Endothelial cell of umbilical vein (primary cell): ENCODE measurements at regions not wholly inside any gene's neighbourhood (a gene's known extent, or its start where the extent isn't known, plus 50 kb on each side); places are given as distances from the start of the nearest gene placed in this dataset.

Source experiments
- EZH2 ChIP-seq: IDR thresholded peaks from 2 replicates; pipeline ENCODE4 v1.6.1; 2012; ENCODE audit warnings: borderline replicate concordance, low read depth, mild to moderate bottlenecking, moderate library complexity, low read length, inconsistent platforms; ENCODE audit not compliant: severe bottlenecking
- JUN ChIP-seq: IDR thresholded peaks from 2 replicates; pipeline ENCODE4 v1.6.1; 2011; ENCODE audit warnings: borderline replicate concordance, low read depth; ENCODE audit not compliant: insufficient read length, insufficient read depth
- TF ChIP-seq, protein P1 (sequence below), 2 donors: IDR thresholded peaks; 1 replicate in 1 of 2; 2 replicates in 1 of 2; pipeline ENCODE4 v1.5.1; 2011; ENCODE audit warnings: low read length in 2 of 2, mild to moderate bottlenecking in 2 of 2, moderate library complexity in 2 of 2, control low read depth in 1 of 2, inconsistent platforms in 1 of 2, low read depth in 1 of 2; ENCODE audit not compliant: insufficient read depth in 1 of 2; ENCODE audit errors: extremely low read depth in 1 of 2

DNA sequence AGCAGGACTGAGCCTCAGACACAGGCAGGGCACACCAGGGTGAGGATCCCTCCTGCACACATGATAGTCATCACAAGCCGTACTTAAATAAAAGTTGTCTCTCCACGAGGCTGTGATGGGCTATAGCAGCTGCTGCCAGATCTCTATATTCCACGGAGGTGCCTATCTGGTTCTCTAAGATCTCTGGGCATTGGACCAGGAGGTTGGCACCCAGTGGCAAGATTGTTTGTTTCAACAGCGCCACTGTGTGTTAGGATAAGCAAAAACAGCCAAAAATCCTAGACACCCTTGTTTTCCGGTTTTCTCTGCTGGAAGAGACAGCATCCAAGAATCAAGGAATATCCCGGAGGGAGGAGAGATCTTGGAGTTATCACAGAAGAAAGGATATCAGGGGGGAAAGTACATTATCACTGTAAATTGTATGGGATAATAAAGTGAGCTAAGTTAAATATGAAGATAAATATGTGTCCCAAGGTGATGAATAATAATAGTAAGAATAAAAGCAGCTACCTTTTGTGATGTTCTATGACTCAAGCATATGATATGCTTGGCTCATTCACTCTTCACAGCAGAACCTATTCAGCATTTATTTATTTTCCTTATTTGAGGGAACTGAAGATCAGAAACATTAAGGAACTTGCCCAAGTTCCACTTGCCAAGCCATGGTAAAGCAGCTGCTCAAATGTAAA, 90.6 kb upstream of the AKAP13 start:
- TF ChIP-seq, protein P1, sequence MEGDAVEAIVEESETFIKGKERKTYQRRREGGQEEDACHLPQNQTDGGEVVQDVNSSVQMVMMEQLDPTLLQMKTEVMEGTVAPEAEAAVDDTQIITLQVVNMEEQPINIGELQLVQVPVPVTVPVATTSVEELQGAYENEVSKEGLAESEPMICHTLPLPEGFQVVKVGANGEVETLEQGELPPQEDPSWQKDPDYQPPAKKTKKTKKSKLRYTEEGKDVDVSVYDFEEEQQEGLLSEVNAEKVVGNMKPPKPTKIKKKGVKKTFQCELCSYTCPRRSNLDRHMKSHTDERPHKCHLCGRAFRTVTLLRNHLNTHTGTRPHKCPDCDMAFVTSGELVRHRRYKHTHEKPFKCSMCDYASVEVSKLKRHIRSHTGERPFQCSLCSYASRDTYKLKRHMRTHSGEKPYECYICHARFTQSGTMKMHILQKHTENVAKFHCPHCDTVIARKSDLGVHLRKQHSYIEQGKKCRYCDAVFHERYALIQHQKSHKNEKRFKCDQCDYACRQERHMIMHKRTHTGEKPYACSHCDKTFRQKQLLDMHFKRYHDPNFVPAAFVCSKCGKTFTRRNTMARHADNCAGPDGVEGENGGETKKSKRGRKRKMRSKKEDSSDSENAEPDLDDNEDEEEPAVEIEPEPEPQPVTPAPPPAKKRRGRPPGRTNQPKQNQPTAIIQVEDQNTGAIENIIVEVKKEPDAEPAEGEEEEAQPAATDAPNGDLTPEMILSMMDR (IDR thresholded peaks at IDR 0.05; ENCODE audit: extremely low read depth in 1 of 2, insufficient read depth in 1 of 2, low read depth in 1 of 2, low read length in 2 of 2) = peak; percentile 45 to 49
- TF ChIP-seq EZH2 (no peak), JUN (no peak)
